ENCODE measurements at regions not wholly inside any gene's neighbourhood (a gene's known extent, or its start where the extent isn't known, plus 50 kb on each side); places are given as distances from the start of the nearest gene placed in this dataset.

- Histone ChIP-seq H3K9me3 (no peaks in the 10 kb centered on the region), H3K4me3 (no peak overlapping the region), H3K27ac (no peak overlapping the region), H3K4me1 (no peaks in the 10 kb centered on the region), H3K36me3 (no peaks in the 10 kb centered on the region), H3K27me3 (no peaks in the 10 kb centered on the region)
- no peak for TF ChIP-seq CTCF (IDR thresholded peaks at IDR 0.05)
- DNase-seq (ENCODE audit: low spot score in 2 of 2), result no peak
- intact Hi-C loops (cut with DNase I), result no loop called here
These were observed 262.1 kb downstream of the EIPR1 start for GRCh38 chr2:3115301-3116042.

- no peak for TF ChIP-seq CTCF (IDR thresholded peaks at IDR 0.05)
- no peak overlapping the region for H3K4me3 ChIP-seq
- H3K4me1 ChIP-seq, result no peaks in the 10 kb centered on the region
- no peak for DNase-seq (ENCODE audit: low spot score in 2 of 2)
- intact Hi-C loops (cut with DNase I), result no loop called here
- H3K27ac ChIP-seq, result no peak overlapping the region
- H3K9me3 ChIP-seq, result no peaks in the 10 kb centered on the region
- no peaks in the 10 kb centered on the region for H3K36me3 ChIP-seq
- no peaks in the 10 kb centered on the region for H3K27me3 ChIP-seq
These were observed 263.0 kb downstream of the EIPR1 start for GRCh38 chr2:3114406-3115185.

DNA sequence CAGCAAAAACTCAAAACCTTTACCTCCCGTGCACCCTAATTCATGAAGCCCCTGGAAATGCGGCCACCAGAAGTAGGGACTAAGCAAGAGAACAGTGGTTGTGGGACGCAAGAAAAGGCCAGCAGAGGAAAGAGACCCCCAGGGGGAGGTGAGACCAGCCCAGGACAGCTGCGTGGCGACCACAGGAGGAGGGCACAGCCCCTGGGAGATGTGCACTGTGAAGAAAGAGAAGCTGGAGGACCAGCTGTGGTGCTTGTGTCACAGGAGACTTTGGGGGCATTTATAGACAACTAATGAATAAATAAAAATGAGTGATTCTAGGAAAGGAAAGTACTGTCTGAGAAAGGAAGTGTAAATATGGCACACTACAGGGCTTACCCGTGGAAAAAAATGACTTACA is 263.8 kb downstream of the EIPR1 start:
- intact Hi-C loops (cut with DNase I), result no loop called here
- Histone ChIP-seq H3K27me3 (no peaks in the 10 kb centered on the region), H3K36me3 (no peaks in the 10 kb centered on the region), H3K27ac (no peak overlapping the region), H3K9me3 (no peaks in the 10 kb centered on the region), H3K4me1 (no peaks in the 10 kb centered on the region), H3K4me3 (no peak overlapping the region)
- DNase-seq (ENCODE audit: low spot score in 2 of 2), result no peak
- TF ChIP-seq CTCF (IDR thresholded peaks at IDR 0.05), result no peak

- DNase-seq (ENCODE audit: low spot score in 2 of 2), result no peak
- Histone ChIP-seq H3K36me3 (no peaks in the 10 kb centered on the region), H3K9me3 (no peaks in the 10 kb centered on the region)
These were observed 264.5 kb downstream of the EIPR1 start for GRCh38 chr2:3113122-3113521.

DNA sequence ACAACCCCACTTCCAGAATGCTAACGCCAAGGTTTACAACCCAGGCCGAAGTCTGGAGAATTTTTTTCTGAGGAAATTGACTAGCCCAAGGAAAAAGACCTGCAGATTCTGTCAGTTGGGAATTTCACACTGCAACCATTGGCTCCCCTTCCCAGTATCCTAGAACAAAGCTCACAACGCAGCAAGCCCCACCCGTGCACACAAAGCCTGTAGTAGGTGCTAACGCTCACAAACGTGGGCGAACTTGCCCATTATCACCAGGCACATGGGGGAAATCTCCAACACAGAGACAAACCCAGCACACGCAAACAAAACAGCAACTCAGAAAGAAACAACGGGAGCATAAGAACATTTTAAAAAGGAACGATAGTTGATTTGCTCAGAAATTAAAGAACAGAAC is 265.1 kb downstream of the EIPR1 start:
- Histone ChIP-seq H3K4me3 (no peak overlapping the region), H3K27me3 (no peaks in the 10 kb centered on the region), H3K4me1 (no peaks in the 10 kb centered on the region), H3K27ac (no peak overlapping the region), H3K9me3 (no peaks in the 10 kb centered on the region), H3K36me3 (no peaks in the 10 kb centered on the region)
- intact Hi-C loops (cut with DNase I), result no loop called here
- DNase-seq (ENCODE audit: low spot score in 2 of 2), result no peak
- no peak for TF ChIP-seq CTCF (IDR thresholded peaks at IDR 0.05)

More at GRCh38 chr2:3113122-3113521, 264.5 kb downstream of the EIPR1 start:
- Histone ChIP-seq H3K27me3 (no peaks in the 10 kb centered on the region), H3K27ac (no peak overlapping the region), H3K4me3 (no peak overlapping the region), H3K4me1 (no peaks in the 10 kb centered on the region)
- intact Hi-C loops (cut with DNase I), result no loop called here
- no peak for TF ChIP-seq CTCF (IDR thresholded peaks at IDR 0.05)
